GM23248 (cell line): ENCODE measurements at regions not wholly inside any gene's neighbourhood (a gene's known extent, or its start where the extent isn't known, plus 50 kb on each side); places are given as distances from the start of the nearest gene placed in this dataset.

Experiments
- EZH2 ChIP-seq: fragments of 200-600 bp; sonication (generic); IDR thresholded peaks from 2 replicates; pipeline ENCODE4 v1.6.1; 2018; ENCODE audit warnings: antibody characterized with exemption, mild to moderate bottlenecking; ENCODE audit not compliant: insufficient read depth, poor library complexity, severe bottlenecking
- EZH2phosphoT487 ChIP-seq: fragments of 200-600 bp; sonication (generic); IDR thresholded peaks from 2 replicates; pipeline ENCODE4 v1.6.1; 2018; ENCODE audit warnings: antibody characterized with exemption, moderate library complexity, mild to moderate bottlenecking, low read depth; ENCODE audit not compliant: insufficient read depth

GRCh38 chrX:131951166-131951565 lies 71.9 kb upstream of the STK26 start:
- TF ChIP-seq EZH2phosphoT487: no peak
- no peak for TF ChIP-seq EZH2
